ENCODE measurements at regions not wholly inside any gene's neighbourhood (a gene's known extent, or its start where the extent isn't known, plus 50 kb on each side); places are given as distances from the start of the nearest gene placed in this dataset.
"Not testable (repeated sequence)": the region's sequence is repeated elsewhere in the genome, so short reads cannot be mapped to it uniquely, and the experiment has no call there.

GRCh38 chr16:9345880-9346279 is 254.4 kb downstream of the HAPSTR1 start:
- DNase-seq: no peak

GRCh38 chr16:9348912-9349311 is 257.5 kb downstream of the HAPSTR1 start:
- DNase-seq: no peak

GRCh38 chr16:9349373-9349960 is 258.0 kb downstream of the HAPSTR1 start:
- DNase-seq: not testable (repeated sequence)

- DNase-seq: not testable (repeated sequence)
Measured at GRCh38 chr16:9350119-9350799, 258.8 kb downstream of the HAPSTR1 start.

GRCh38 chr16:9351440-9351839 is 260.0 kb downstream of the HAPSTR1 start:
- no peak for DNase-seq

GRCh38 chr16:9351841-9352434 is 260.5 kb downstream of the HAPSTR1 start:
- no peak for DNase-seq

GRCh38 chr16:9357829-9358228 is 266.4 kb downstream of the HAPSTR1 start:
- DNase-seq: peak; percentile 31

- no peak for DNase-seq
Measured at GRCh38 chr16:9360075-9360474, 268.6 kb downstream of the HAPSTR1 start.

GRCh38 chr16:9362050-9362449 is 270.6 kb downstream of the HAPSTR1 start:
- no peak for DNase-seq

GRCh38 chr16:9362604-9363003 is 271.2 kb downstream of the HAPSTR1 start:
- no peak for DNase-seq

GRCh38 chr16:9363520-9363919 is 272.1 kb downstream of the HAPSTR1 start:
- no peak for DNase-seq

GRCh38 chr16:9364721-9365369 is 273.4 kb downstream of the HAPSTR1 start:
- DNase-seq: no peak

- no peak for DNase-seq
Measured at GRCh38 chr16:9365370-9365728, 273.9 kb downstream of the HAPSTR1 start.

GRCh38 chr16:9366048-9366969 is 274.9 kb downstream of the HAPSTR1 start:
- DNase-seq: no peak

- no peak for DNase-seq
Measured at GRCh38 chr16:9370061-9370491, 278.6 kb downstream of the HAPSTR1 start.

- DNase-seq: no peak
Measured at GRCh38 chr16:9371713-9372448, 280.4 kb downstream of the HAPSTR1 start.

- DNase-seq: no peak
Measured at GRCh38 chr16:9372934-9373890, 281.8 kb downstream of the HAPSTR1 start.

GRCh38 chr16:9374061-9374460 is 282.6 kb downstream of the HAPSTR1 start:
- no peak for DNase-seq

GRCh38 chr16:9378876-9379275 is 287.4 kb downstream of the HAPSTR1 start:
- no peak for DNase-seq

GRCh38 chr16:9380221-9380620 is 288.8 kb downstream of the HAPSTR1 start:
- DNase-seq: no peak

- no peak for DNase-seq
Measured at GRCh38 chr16:9381399-9381798, 290.0 kb downstream of the HAPSTR1 start.
